DND-41 (cell line): ENCODE measurements at regions not wholly inside any gene's neighbourhood (a gene's known extent, or its start where the extent isn't known, plus 50 kb on each side); places are given as distances from the start of the nearest gene placed in this dataset.

Experiments
- ATAC-seq: fragments of 200-7000 bp; cut with Tn5 transposase; 3 replicates; pipeline ENCODE4 v1.9.1; 2021; ENCODE audit warnings: low read depth; ENCODE audit not compliant: insufficient read depth
- DNase-seq: peaks from one replicate; pipeline ENCODE4 v3.0.0-alpha.2; 2020
- H2AFZ ChIP-seq: 2 replicates; pipeline ENCODE4 v1.6.0; 2012; ENCODE audit warnings: low read depth, low read length
- H3K27ac ChIP-seq: 2 replicates; pipeline ENCODE4 v1.5.1; 2012; ENCODE audit warnings: low read length, inconsistent platforms
- H3K27me3 ChIP-seq: fragments of 200-600 bp; sonication (generic); 2 replicates; pipeline ENCODE4 v1.6.0; 2012; ENCODE audit warnings: low read length, mild to moderate bottlenecking, inconsistent platforms; ENCODE audit not compliant: insufficient read depth, poor library complexity
- H3K36me3 ChIP-seq: 2 replicates; pipeline ENCODE4 v1.5.1; 2012; ENCODE audit warnings: low read length, inconsistent platforms; ENCODE audit not compliant: insufficient read depth
- H3K4me1 ChIP-seq: 2 replicates; pipeline ENCODE4 v1.5.1; 2012; ENCODE audit warnings: mild to moderate bottlenecking, low read length; ENCODE audit not compliant: insufficient read depth
- H3K4me2 ChIP-seq: 2 replicates; pipeline ENCODE4 v1.6.0; 2012; ENCODE audit warnings: mild to moderate bottlenecking, moderate library complexity, low read length, inconsistent platforms; ENCODE audit not compliant: insufficient read depth
- H3K4me3 ChIP-seq, 2 experiments: fragments of 200-600 bp in 1 of 2; shearing (Covaris generic) in 1 of 2; 2 replicates each; pipeline ENCODE4 v1.5.1; 2012 to 2016; ENCODE audit warnings: inconsistent platforms in 2 of 2, low read length in 2 of 2, mild to moderate bottlenecking in 2 of 2, low read depth in 1 of 2, moderate library complexity in 1 of 2
- H3K79me2 ChIP-seq: 2 replicates; pipeline ENCODE4 v1.6.0; 2012; ENCODE audit warnings: low read length, inconsistent platforms; ENCODE audit not compliant: insufficient read depth
- H3K9ac ChIP-seq: 2 replicates; pipeline ENCODE4 v1.6.0; 2012; ENCODE audit warnings: low read depth, mild to moderate bottlenecking, inconsistent platforms, low read length, moderate library complexity
- H3K9me3 ChIP-seq: 2 replicates; pipeline ENCODE4 v1.5.1; 2012; ENCODE audit warnings: low read length, moderate library complexity, mild to moderate bottlenecking, inconsistent platforms; ENCODE audit not compliant: insufficient read depth, severe bottlenecking
- H4K20me1 ChIP-seq: 2 replicates; pipeline ENCODE4 v1.6.0; 2012; ENCODE audit warnings: low read length; ENCODE audit not compliant: insufficient read depth
- EZH2 ChIP-seq: IDR thresholded peaks from 3 replicates; pipeline ENCODE4 v1.6.1; 2012; ENCODE audit warnings: borderline replicate concordance, low read depth, mild to moderate bottlenecking, moderate library complexity, low read length, inconsistent platforms; ENCODE audit not compliant: severe bottlenecking
- TF ChIP-seq, protein P1 (sequence below): IDR thresholded peaks from 2 replicates; pipeline ENCODE4 v1.5.1; 2012; ENCODE audit warnings: borderline replicate concordance, low read length, moderate library complexity, mild to moderate bottlenecking; ENCODE audit not compliant: poor library complexity, severe bottlenecking; ENCODE audit errors: extremely low read depth

DNA sequence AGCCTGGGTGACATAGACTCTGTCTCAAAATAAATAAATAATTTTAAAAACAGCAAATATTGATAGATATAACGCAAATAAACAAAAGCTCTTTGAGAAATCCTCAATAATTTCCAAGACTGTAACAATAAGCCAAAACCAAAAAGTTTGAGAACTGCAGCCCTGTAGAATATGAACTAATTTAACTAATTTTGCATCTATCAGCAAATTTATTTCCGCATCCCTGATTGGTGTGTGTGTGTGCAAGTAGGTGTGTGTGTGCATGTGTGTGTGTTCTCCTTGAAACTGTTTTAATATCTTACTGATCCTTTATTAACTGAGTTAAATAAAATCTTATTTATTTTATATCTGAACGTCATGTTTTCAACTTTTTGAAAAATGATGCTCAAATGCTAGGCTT, 67.0 kb upstream of the ISX start:
- Histone ChIP-seq H3K27me3 (no peaks in the 10 kb centered on the region), H3K4me2 (no peak overlapping the region), H3K4me1 (no peaks in the 10 kb centered on the region), H3K4me3 (no peak overlapping the region), H3K9ac (no peak overlapping the region), H3K79me2 (no peaks in the 10 kb centered on the region), H2AFZ (no peak overlapping the region), H3K9me3 (no peaks in the 10 kb centered on the region), H3K36me3 (no peaks in the 10 kb centered on the region), H3K27ac (no peak overlapping the region), H4K20me1 (no peaks in the 10 kb centered on the region)
- DNase-seq (no peak), ATAC-seq (no peak)
- TF ChIP-seq EZH2, result no peak
- TF ChIP-seq, protein P1, sequence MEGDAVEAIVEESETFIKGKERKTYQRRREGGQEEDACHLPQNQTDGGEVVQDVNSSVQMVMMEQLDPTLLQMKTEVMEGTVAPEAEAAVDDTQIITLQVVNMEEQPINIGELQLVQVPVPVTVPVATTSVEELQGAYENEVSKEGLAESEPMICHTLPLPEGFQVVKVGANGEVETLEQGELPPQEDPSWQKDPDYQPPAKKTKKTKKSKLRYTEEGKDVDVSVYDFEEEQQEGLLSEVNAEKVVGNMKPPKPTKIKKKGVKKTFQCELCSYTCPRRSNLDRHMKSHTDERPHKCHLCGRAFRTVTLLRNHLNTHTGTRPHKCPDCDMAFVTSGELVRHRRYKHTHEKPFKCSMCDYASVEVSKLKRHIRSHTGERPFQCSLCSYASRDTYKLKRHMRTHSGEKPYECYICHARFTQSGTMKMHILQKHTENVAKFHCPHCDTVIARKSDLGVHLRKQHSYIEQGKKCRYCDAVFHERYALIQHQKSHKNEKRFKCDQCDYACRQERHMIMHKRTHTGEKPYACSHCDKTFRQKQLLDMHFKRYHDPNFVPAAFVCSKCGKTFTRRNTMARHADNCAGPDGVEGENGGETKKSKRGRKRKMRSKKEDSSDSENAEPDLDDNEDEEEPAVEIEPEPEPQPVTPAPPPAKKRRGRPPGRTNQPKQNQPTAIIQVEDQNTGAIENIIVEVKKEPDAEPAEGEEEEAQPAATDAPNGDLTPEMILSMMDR, result no peak

DNA sequence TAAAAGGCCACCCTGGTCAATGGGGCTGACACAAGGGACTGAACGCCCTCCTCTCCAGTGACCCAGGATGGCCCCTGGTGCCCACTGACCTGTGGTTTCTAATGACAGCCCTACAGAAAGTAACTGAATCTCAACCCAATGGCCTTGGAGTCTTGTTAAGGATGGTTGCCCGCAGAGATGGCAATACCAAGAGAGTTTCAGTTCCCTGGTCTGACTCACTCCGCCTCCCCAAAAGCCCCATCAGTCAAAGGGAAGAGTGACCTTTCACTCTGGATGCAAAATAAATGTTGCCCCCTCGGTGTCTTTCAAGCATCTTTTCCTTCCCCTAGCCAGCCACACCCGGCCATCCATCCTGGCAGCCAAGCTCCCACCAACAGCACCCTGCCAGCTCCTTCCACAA, 57.7 kb upstream of the ISX start:
- TF ChIP-seq EZH2, result no peak
- TF ChIP-seq, protein P1, result no peak
- no peak overlapping the region for H2AFZ ChIP-seq
- no peak overlapping the region for H3K4me2 ChIP-seq
- H3K79me2 ChIP-seq, result no peaks in the 10 kb centered on the region
- no peak overlapping the region for H3K9ac ChIP-seq
- DNase-seq, result no peak
- H3K27me3 ChIP-seq, result no peaks in the 10 kb centered on the region
- ATAC-seq, result no peak
- H3K4me1 ChIP-seq, result no peaks in the 10 kb centered on the region
- no peak overlapping the region for H3K4me3 ChIP-seq
- H4K20me1 ChIP-seq, result no peaks in the 10 kb centered on the region
- H3K27ac ChIP-seq, result no peak overlapping the region
- no peaks in the 10 kb centered on the region for H3K36me3 ChIP-seq
- H3K9me3 ChIP-seq, result no peaks in the 10 kb centered on the region

DNA sequence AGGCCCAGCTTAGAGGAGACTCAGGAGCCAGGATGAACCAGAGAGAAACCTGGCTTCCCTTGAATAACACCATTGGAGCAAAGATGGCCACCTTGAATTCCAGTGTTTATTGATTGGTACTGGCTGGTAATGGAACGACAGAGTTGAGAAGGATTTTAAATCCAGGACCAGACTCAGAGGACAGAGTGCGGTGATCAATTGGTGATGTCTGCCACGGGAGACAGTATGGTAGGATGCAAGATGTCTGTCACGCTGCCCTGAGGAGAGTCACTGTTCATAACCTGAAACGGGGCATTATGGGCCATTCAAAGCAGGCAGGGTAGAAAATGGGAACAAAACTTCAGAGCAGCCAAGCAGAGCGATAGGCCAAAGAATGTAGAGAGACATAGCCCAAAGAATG, 55.4 kb upstream of the ISX start:
- no peak overlapping the region for H3K4me3 ChIP-seq
- no peak for TF ChIP-seq EZH2
- TF ChIP-seq, protein P1, result no peak

DNA sequence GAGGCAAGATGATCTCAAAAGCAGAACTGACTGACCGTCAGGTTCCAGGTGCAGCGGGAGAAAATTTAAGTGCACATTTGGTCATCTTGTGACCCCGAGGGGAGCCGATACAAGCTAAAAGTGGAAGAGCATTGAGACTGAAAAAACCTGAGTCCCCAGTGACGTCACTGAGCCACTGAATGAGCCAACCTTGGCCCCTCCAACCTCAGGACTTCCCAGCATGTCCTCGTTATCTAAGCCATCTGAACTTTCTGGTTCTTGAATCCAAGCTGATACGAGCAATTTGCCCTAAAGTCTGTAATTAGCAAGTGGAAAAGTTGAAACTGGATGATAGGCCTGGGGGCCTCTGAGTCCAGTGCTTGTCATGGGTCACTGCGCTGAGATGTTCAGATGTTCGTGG, 51.1 kb upstream of the ISX start:
- H3K4me1 ChIP-seq, result no peaks in the 10 kb centered on the region
- ATAC-seq (no peak), DNase-seq (no peak)
- H2AFZ ChIP-seq, result no peak overlapping the region
- H3K36me3 ChIP-seq, result no peaks in the 10 kb centered on the region
- H3K4me3 ChIP-seq, result no peak overlapping the region
- no peak overlapping the region for H3K27ac ChIP-seq
- no peaks in the 10 kb centered on the region for H4K20me1 ChIP-seq
- no peaks in the 10 kb centered on the region for H3K79me2 ChIP-seq
- H3K4me2 ChIP-seq, result no peak overlapping the region
- H3K9ac ChIP-seq, result no peak overlapping the region
- H3K27me3 ChIP-seq, result peaks cover 2% of the 10 kb centered on the region
- H3K9me3 ChIP-seq, result no peaks in the 10 kb centered on the region
- no peak for TF ChIP-seq EZH2
- TF ChIP-seq, protein P1, result no peak

More for the DNA sequence above, 55.4 kb upstream of the ISX start:
- H3K36me3 ChIP-seq, result no peaks in the 10 kb centered on the region
- no peak overlapping the region for H2AFZ ChIP-seq
- H3K4me1 ChIP-seq, result no peaks in the 10 kb centered on the region
- no peak overlapping the region for H3K9ac ChIP-seq
- DNase-seq, result no peak
- ATAC-seq, result no peak
- H4K20me1 ChIP-seq, result no peaks in the 10 kb centered on the region
- H3K4me2 ChIP-seq, result no peak overlapping the region
- no peaks in the 10 kb centered on the region for H3K27me3 ChIP-seq
- no peaks in the 10 kb centered on the region for H3K79me2 ChIP-seq
- H3K27ac ChIP-seq, result no peak overlapping the region
- no peaks in the 10 kb centered on the region for H3K9me3 ChIP-seq
